ENCODE measurements at regions not wholly inside any gene's neighbourhood (a gene's known extent, or its start where the extent isn't known, plus 50 kb on each side); places are given as distances from the start of the nearest gene placed in this dataset.
"Not testable (repeated sequence)": the region's sequence is repeated elsewhere in the genome, so short reads cannot be mapped to it uniquely, and the experiment has no call there.

DNA sequence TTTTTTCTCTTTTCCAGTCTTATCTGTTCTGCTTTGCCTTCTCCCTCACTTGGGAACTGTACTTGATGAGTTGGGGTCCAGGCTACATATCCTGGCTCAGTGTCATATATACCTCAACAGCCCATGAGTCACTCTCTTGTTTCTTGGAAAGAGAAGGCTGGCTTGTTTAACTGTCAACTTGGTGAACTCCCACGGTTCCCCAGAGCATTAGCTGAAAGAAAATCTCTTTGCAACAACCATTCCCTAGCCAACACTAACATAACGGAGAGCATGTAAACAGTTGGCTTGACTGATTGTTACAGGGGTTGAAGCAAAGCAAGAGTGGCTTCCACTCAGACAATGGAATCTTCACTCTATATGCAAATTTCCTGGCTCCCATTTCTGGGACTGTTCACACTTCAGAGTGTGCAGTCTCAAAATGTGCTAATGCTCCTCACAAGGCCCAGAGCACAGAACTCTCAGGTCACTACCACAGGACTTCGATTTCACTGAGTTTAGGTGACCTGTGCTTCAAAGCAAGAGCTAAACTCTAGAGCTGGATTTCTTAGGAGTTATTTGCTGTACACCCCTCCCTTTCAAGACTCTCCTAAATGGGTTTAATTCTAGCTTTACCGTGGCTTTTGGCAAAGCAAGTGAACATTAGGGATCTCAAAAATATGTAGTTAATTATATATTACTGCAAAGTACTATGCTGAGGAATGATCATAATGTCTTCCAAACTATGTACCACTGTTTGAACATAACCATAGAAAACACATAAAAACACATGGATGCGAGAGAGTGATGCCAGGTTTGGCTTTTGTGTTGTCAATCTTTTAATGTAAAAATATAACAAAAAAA, 609.8 kb downstream of the RFPL4B start:
- no peak for DNase-seq (ENCODE audit: low spot score)

DNA sequence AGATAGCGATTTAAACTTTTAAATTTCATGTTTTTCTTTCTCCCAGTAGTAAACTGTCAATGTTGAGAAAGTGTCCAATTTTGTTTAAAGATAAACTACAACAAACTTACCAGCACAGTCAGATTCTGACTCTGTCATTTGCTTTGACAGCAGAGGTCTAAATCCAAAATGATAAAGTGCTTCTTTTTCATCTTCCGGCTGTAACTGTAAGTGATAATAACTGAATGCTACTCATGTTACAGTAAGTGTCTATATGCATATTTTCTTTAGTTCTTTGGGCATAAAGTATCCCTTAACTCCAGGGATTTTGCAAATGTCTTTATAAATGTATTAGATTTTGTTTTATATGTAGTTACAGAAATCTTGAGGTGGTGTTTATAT, 610.4 kb downstream of the RFPL4B start:
- Histone ChIP-seq H3K27ac (no peak overlapping the region), H3K4me3 (no peak overlapping the region)
- no peak for DNase-seq (ENCODE audit: low spot score)
- TF ChIP-seq, protein P1, sequence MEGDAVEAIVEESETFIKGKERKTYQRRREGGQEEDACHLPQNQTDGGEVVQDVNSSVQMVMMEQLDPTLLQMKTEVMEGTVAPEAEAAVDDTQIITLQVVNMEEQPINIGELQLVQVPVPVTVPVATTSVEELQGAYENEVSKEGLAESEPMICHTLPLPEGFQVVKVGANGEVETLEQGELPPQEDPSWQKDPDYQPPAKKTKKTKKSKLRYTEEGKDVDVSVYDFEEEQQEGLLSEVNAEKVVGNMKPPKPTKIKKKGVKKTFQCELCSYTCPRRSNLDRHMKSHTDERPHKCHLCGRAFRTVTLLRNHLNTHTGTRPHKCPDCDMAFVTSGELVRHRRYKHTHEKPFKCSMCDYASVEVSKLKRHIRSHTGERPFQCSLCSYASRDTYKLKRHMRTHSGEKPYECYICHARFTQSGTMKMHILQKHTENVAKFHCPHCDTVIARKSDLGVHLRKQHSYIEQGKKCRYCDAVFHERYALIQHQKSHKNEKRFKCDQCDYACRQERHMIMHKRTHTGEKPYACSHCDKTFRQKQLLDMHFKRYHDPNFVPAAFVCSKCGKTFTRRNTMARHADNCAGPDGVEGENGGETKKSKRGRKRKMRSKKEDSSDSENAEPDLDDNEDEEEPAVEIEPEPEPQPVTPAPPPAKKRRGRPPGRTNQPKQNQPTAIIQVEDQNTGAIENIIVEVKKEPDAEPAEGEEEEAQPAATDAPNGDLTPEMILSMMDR (IDR thresholded peaks at IDR 0.05), result no peak

More for the DNA sequence above, 609.8 kb downstream of the RFPL4B start:
- H3K27ac ChIP-seq, result no peak overlapping the region
- TF ChIP-seq, protein P1 (IDR thresholded peaks at IDR 0.05), result no peak
- H3K4me3 ChIP-seq, result no peak overlapping the region

DNA sequence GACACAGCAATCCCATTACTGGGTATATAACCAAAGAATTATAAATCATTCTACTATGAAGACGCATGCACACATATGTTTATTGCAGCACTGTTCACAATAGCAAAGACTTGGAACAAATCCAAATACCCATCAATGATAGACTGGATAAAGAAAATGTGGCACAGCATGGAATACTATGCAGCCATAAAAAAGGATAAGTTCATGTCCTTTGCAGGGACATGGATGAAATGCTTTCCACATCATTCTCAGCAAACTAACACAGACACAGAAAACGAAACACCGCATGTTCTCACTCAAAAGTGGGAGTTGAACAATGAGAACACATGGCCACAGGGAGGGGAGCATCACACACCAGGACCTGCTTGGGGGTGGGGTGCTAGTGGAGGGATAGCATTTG, 613.0 kb downstream of the RFPL4B start:
- not testable (repeated sequence) for DNase-seq (ENCODE audit: low spot score); H3K4me3 ChIP-seq; H3K27ac ChIP-seq

DNA sequence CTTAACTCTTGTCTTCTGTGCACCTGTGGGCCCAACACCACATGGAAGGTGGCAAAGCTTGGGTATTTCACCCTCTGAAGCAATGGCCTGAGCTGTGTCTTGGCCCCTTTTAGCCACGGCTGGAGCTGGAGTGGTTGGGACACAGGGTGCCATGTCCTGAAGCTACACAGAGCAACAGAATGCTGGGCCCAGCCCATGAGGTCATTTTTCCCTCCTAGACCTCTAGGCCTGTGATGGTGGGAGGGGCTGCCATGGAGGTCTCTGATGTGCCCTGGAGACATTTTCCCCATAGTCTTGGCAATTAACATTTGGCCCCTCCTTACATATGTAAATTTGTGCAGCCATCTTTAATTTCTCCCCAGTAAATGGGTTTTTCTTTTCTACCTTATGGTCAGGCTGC, 620.8 kb downstream of the RFPL4B start:
- H3K27ac ChIP-seq, result no peak overlapping the region
- H3K4me3 ChIP-seq, result no peak overlapping the region
- DNase-seq (ENCODE audit: low spot score), result no peak
- TF ChIP-seq, protein P1 (IDR thresholded peaks at IDR 0.05), result no peak

DNA sequence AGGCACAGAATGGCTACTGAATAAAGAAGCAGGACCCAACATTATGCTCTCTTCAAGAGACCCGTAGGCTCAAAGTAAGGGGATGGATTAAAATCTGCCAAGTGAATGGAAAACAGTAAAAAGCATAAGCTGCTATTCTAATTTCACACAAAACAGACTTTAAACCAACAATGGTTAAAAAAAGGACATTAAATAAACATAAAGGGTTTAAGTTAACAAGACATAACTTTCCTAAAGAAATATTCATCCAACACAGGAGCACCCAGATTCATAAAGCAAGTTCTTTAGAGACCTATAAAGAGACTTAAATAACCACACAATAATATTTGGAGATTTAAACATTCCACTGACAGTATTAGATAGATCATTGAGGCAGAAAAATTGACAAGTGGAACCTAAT, 624.5 kb downstream of the RFPL4B start:
- Histone ChIP-seq H3K27ac (no peak overlapping the region), H3K4me3 (no peak overlapping the region)
- no peak for DNase-seq (ENCODE audit: low spot score)
- TF ChIP-seq, protein P1 (IDR thresholded peaks at IDR 0.05), result no peak

DNA sequence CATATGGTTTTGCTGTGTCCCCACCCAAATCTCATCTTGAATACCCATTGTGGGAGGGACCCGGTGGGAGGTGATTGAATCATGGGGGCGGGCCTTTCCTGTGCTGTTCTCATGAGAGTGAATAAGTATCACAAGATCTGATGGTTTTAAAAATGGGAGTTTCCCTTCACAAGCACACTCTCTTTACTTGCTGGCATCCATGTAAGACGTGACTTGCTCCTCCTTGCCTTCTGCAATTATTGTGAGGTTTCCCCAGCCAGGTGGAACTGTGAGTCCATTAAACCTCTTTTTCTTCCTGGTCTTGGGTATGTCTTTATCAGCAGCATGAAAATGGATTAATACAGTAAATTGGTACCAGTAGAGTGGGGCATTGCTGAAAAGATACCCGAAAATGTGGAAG, 627.8 kb downstream of the RFPL4B start:
- not testable (repeated sequence) for DNase-seq (ENCODE audit: low spot score); H3K27ac ChIP-seq; H3K4me3 ChIP-seq

DNA sequence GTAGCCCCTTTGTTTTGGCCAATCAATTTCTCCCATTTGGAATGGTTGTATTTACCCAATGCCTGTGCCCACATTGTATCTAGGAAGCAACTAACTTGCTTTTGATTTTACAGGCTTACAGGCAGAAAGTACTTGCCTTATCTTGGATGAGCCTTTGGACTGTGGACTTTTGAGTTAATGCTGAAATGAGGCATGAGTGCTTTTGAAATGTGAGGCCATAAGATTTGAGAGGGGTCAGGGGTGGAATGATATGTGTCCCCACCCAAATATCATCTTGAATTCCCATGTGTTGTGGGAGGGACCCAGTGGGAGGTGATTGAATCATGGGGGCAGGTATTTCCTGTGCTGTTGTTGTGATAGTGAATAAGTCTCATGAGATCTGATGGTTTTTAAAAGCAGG, 629.4 kb downstream of the RFPL4B start:
- not testable (repeated sequence) for DNase-seq (ENCODE audit: low spot score); H3K27ac ChIP-seq; H3K4me3 ChIP-seq

DNA sequence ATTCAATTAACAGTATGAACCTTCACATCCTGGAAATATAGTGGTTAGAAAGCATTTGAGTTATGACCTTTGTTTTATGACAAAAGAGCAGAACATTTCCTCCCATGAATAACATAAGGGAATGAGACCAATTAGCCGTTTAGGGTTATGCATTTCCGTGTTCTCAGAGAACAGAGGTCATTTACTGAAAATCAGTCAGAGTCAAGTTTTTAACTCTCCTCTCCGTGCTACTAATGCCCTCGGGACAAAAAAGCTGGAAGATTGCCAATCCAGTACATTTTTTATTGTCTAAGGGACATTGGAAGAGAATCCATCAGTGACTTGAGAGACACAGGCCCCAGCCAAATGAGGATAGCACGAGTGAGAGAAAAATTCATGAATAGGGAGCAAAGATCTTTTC, 632.7 kb downstream of the RFPL4B start:
- Histone ChIP-seq H3K27ac (no peak overlapping the region), H3K4me3 (no peak overlapping the region)
- TF ChIP-seq, protein P1 (IDR thresholded peaks at IDR 0.05), result no peak
- DNase-seq (ENCODE audit: low spot score), result no peak

DNA sequence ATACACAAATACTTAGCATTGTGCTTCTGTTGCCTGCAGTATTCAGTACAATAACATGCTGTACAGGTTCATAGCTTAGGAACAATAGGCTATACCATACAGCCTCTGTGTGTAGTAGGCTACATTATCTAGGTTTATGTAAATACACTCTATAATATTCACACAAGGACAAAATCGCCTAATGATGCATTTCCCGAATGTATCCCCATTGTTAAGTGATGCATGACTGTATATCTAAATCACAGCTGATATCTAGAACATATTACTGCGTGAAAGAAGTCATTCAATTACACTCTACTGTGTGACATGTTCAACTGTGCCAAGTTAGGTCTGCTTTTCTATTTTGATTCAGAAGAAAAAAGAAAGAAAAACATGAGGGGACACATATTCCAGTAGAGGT, 633.5 kb downstream of the RFPL4B start:
- no peak overlapping the region for H3K4me3 ChIP-seq
- no peak overlapping the region for H3K27ac ChIP-seq
- TF ChIP-seq, protein P1 (IDR thresholded peaks at IDR 0.05), result no peak
- no peak for DNase-seq (ENCODE audit: low spot score)
